ENCODE measurements at regions not wholly inside any gene's neighbourhood (a gene's known extent, or its start where the extent isn't known, plus 50 kb on each side); places are given as distances from the start of the nearest gene placed in this dataset.

- DNase-seq (ENCODE audit: low read depth, low spot score), result no peak
- no peak for TF ChIP-seq MAX (IDR thresholded peaks at IDR 0.05; ENCODE audit: insufficient read depth, insufficient read length)
- intact Hi-C loops (cut with micrococcal nuclease) (no loop called here), dilution Hi-C loops (cut with MboI; ENCODE audit: extremely low pct_ligation_motif_present, low sequenced_read_pairs) (no loop called here)
- no peaks in the 10 kb centered on the region for H3K27me3 ChIP-seq (ENCODE audit: control insufficient read depth in 2 of 2, insufficient read depth in 2 of 2, low read length in 2 of 2)
- BruUV-seq (replicated peaks), result no TSS peak
- H3K9ac ChIP-seq (replicated peaks; ENCODE audit: extremely low read depth, insufficient read depth, low read length), result no peak overlapping the region
- ChIA-PET POLR2A (no interaction called here), CTCF (no interaction called here)
- H3K36me3 ChIP-seq (ENCODE audit: control insufficient read depth in 2 of 2, extremely low read depth in 1 of 2, insufficient read depth in 2 of 2, low read length in 2 of 2), result no peaks in the 10 kb centered on the region
- H3K9me3 ChIP-seq (replicated peaks; ENCODE audit: control insufficient read depth, insufficient read depth, low read length), result no peaks in the 10 kb centered on the region
- H3K4me2 ChIP-seq (ENCODE audit: insufficient read depth, low read length), result no peak overlapping the region
- H4K20me1 ChIP-seq (replicated peaks; ENCODE audit: control insufficient read depth, extremely low read depth, insufficient read depth, low read length), result no peaks in the 10 kb centered on the region
- H2AFZ ChIP-seq (ENCODE audit: low read depth, low read length), result no peak overlapping the region
- H3K4me3 ChIP-seq (replicated peaks in 1 of 3; ENCODE audit: insufficient read depth in 1 of 3, low read depth in 1 of 3, low read length in 3 of 3), result no peak overlapping the region
- H3K4me1 ChIP-seq (ENCODE audit: control insufficient read depth, extremely low read depth, insufficient read depth, low read length), result no peaks in the 10 kb centered on the region
- FAIRE-seq, result no peak
- no peaks in the 10 kb centered on the region for H3K79me2 ChIP-seq (ENCODE audit: control insufficient read depth, insufficient read depth, low read length)
- H3K9me1 ChIP-seq (replicated peaks; ENCODE audit: control insufficient read depth, extremely low read depth, insufficient read depth, low read length), result no peaks in the 10 kb centered on the region
- H3K27ac ChIP-seq (ENCODE audit: insufficient read depth, low read depth, low read length), result no peak overlapping the region
These were observed 623.5 kb downstream of the FLRT2 start for GRCh38 chr14:86153480-86153879.

- H2AFZ ChIP-seq (ENCODE audit: low read depth, low read length), result no peak overlapping the region
- H3K9me1 ChIP-seq (replicated peaks; ENCODE audit: control insufficient read depth, extremely low read depth, insufficient read depth, low read length), result no peaks in the 10 kb centered on the region
- H3K27me3 ChIP-seq (ENCODE audit: control insufficient read depth in 2 of 2, insufficient read depth in 2 of 2, low read length in 2 of 2), result no peaks in the 10 kb centered on the region
- no peaks in the 10 kb centered on the region for H3K9me3 ChIP-seq (replicated peaks; ENCODE audit: control insufficient read depth, insufficient read depth, low read length)
- no peaks in the 10 kb centered on the region for H3K36me3 ChIP-seq (ENCODE audit: control insufficient read depth in 2 of 2, extremely low read depth in 1 of 2, insufficient read depth in 2 of 2, low read length in 2 of 2)
- no peak overlapping the region for H3K4me3 ChIP-seq (replicated peaks in 1 of 3; ENCODE audit: insufficient read depth in 1 of 3, low read depth in 1 of 3, low read length in 3 of 3)
- dilution Hi-C loops (cut with MboI; ENCODE audit: extremely low pct_ligation_motif_present, low sequenced_read_pairs) (no loop called here), intact Hi-C loops (cut with micrococcal nuclease) (no loop called here)
- FAIRE-seq (no peak), DNase-seq (ENCODE audit: low read depth, low spot score) (no peak)
- no peak overlapping the region for H3K9ac ChIP-seq (replicated peaks; ENCODE audit: extremely low read depth, insufficient read depth, low read length)
- ChIA-PET CTCF (no interaction called here), POLR2A (no interaction called here)
- no peaks in the 10 kb centered on the region for H3K4me1 ChIP-seq (ENCODE audit: control insufficient read depth, extremely low read depth, insufficient read depth, low read length)
- TF ChIP-seq GATA2 (IDR thresholded peaks at IDR 0.05; ENCODE audit: insufficient read depth, insufficient read length, low read depth, low read length) (no peak), POLR2A (IDR thresholded peaks at IDR 0.05; ENCODE audit: low read depth, low read length) (no peak), POLR2AphosphoS5 (IDR thresholded peaks at IDR 0.05; ENCODE audit: insufficient read depth, low read depth, low read length) (no peak), JUN (IDR thresholded peaks at IDR 0.05; ENCODE audit: borderline replicate concordance, insufficient read depth, insufficient read length, low read depth) (no peak), MYC (IDR thresholded peaks at IDR 0.05; ENCODE audit: low read depth, low read length) (no peak), EZH2 (IDR thresholded peaks at IDR 0.05; ENCODE audit: borderline replicate concordance, low read depth, low read length, severe bottlenecking) (no peak), FOS (IDR thresholded peaks at IDR 0.05; ENCODE audit: borderline replicate concordance, insufficient read depth, low read length) (no peak), CTCF (IDR thresholded peaks at IDR 0.05; ENCODE audit: extremely low read depth in 1 of 2, insufficient read depth in 1 of 2, low read depth in 1 of 2, low read length in 2 of 2) (no peak), MAX (IDR thresholded peaks at IDR 0.05; ENCODE audit: insufficient read depth, insufficient read length) (no peak)
- no peaks in the 10 kb centered on the region for H4K20me1 ChIP-seq (replicated peaks; ENCODE audit: control insufficient read depth, extremely low read depth, insufficient read depth, low read length)
- BruUV-seq (replicated peaks), result no TSS peak
- no peaks in the 10 kb centered on the region for H3K79me2 ChIP-seq (ENCODE audit: control insufficient read depth, insufficient read depth, low read length)
- no peak overlapping the region for H3K4me2 ChIP-seq (ENCODE audit: insufficient read depth, low read length)
- no peak overlapping the region for H3K27ac ChIP-seq (ENCODE audit: insufficient read depth, low read depth, low read length)
These were observed 613.3 kb downstream of the FLRT2 start for GRCh38 chr14:86143248-86143647.
